GM19438 (cell line): ENCODE measurements at regions not wholly inside any gene's neighbourhood (a gene's known extent, or its start where the extent isn't known, plus 50 kb on each side); places are given as distances from the start of the nearest gene placed in this dataset.

Experiments
- ATAC-seq: cut with Tn5 transposase; IDR thresholded peaks from one replicate; pipeline ENCODE4 v1.9.1; 2021; ENCODE audit warnings: low read depth; ENCODE audit not compliant: unreplicated experiment

DNA sequence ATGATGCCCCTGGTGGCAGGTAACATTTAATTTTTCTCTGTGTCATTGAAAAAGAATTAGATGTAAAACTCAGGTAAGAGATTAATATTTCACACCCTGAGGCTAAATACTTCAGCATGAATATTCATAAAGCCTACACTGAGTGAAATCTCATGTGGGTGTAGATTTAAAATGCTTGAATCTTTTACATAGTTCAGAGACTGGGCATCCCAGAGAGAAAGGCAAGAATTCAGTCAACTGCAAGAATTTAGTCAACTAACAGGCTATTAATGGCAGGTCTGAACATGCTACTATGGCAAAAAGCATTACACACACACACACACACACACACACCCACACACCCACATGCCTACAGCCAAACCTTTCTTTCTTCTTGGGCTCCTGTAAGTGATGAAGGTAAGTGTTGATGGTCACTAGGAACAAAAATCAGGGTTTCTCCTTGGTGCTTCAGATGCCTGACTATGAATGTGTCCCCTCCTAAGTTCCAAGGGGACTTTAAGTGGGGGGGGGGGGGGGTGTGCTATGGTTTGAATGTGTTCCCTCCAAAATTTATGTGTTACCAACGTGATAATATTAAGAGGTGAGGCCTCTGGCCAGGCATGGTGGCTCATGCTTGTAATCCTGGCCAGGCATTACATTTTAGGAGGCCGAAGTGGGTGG lies 63.7 kb upstream of the PSMD7 start:
- no peak for ATAC-seq

DNA sequence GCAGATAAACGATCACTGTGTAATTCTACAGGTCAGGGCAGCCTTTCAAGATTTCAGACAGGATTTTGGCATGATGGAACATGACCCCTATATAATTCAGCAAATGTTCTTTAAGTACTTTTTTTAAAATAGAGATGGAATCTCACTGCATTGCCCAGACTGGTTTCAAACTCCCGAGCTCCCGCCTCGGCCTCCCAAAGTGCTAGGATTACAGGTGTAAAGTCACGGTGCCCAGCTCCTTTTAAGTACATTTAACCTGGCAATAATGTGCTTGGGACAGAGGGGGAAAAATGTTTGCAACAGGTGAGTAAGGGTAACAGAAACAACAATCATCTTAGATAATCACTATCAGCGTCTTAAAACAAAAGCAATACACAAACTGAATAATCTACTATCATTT lies 66.5 kb upstream of the PSMD7 start:
- no peak for ATAC-seq

DNA sequence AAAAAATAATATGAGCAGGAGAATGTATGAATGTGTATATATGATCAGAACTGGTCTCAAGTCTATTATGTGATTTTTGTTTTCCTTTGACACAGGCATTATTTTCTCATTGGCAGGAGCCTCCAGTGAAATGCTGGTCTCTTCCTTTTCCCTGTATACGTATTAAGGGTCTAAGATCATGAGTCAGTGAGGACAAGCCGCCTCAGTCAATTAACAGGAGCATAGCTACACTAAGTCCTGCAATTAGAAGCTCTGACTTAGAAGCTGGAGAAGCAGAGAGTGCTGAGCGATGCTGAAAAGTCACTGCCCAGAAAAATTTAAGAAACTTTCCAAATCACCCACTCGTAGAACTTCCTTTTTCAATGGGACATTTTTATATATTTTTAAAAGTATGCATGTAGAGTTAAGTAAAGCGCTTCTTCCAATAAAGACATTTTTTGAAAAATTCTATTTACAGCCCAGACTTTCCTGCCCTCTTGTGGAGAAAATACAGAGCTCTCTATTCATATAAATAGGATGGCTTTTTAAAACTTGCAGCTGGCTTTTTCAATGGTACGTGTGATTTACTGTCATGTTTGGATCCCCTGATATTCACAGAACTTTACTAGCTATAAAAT lies 70.2 kb upstream of the PSMD7 start:
- ATAC-seq: no peak

DNA sequence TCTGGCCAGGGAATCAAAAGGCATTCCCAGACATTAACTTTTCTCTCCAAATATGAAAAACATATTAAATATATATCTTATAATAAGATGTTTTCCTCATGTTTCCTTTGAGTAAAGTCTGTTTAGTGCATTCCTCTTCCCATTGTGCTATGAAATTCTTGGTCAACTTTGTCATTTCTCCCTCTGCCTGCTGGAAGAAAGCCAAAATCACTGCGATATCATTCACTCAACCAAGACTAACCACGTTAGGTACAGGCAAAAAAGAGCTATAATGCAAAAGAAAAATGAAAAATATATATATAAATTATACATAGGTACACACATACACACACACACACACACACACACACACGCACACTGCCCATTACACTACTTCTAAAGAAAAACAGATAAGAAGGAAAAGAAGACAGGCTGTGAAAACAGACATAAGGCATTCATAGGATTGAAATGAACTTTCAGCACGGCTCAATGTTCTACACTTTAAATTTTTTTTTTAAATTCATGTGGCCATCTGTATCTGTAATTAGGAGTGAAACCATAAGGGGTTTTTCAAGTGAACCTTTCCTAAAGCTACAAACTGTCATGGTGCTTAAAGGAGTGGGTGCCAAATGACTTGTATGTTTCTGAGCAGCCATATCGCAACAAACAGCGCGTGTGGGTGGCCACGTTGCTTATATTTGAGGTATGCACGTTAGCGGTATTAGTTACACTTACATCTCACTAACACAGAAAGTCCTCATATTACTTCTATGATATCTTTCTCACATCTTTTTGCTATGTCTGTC lies 71.6 kb upstream of the PSMD7 start:
- no peak for ATAC-seq

DNA sequence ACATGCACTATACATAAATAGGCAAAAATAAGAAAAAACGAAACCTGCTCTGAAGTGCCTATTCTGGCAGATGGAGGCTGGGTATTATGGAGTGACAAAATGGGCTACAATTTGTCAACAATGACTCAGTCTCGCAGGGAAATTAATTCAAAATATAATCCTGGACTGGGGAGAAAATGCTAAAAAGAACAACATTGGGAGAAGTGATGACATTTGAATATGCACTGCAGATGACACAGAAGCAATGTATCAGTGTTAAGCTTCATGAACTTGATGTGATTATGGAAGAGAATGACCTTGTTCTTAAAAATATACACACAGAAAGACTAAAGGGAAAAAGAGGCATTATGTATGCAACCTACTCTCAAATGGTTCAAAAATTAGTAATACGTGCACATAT lies 74.8 kb upstream of the PSMD7 start:
- ATAC-seq: no peak

DNA sequence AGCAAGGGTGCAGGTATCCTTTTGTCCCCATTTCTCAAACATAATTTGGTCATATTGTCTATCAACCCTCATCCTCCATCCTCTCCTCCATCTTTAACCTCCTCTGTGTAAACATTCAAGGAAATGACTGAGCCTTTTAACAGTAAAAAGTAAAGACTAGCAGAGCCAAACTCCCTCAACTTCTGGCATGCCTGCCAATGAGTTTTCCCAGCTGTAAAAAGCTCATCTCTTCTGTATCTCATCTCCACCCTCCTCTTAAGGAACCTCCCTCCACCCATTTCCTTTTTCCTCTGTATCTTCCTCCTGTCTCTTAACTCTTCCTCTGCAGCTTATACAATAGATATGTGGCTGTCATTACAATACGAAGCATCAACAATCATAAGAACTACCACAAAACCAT lies 76.9 kb upstream of the PSMD7 start:
- no peak for ATAC-seq

DNA sequence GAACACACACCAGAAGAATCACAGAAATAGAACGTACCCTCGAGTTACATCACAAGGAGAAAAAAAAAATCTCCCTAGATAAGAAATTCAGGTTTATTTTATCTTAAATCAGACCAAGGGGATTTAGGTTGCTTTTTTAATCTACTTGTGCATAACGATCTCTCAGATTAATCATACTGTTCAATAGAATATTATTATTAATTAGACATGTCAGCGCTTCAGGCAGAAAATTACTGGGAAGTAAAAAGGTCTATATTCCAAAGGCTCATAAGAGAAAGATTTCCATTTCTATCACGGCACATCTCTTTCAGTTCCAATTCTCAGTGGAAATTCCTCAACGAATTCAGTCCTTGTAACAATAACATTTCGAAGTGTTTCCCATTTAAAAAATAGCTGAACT lies 77.7 kb upstream of the PSMD7 start:
- ATAC-seq: no peak

DNA sequence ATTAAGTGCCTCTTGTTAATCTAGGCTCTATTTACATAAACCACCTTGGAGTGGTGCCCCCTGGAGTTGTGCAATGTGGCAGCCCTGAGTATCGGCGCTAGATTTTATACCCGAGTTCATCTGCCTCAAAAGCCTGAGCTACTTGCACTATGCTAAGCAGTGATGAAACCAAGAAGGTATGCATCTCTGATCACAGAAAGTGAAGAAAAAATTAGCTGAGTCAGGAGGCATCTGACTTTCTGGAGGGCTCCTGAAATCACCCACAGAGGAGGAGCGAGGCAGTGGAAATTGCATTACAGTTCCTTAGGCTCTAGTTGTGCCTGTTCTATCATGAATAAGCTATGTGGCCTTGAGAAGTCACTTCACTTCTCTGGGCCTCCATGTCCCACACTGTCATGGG lies 80.3 kb upstream of the PSMD7 start:
- ATAC-seq: no peak

DNA sequence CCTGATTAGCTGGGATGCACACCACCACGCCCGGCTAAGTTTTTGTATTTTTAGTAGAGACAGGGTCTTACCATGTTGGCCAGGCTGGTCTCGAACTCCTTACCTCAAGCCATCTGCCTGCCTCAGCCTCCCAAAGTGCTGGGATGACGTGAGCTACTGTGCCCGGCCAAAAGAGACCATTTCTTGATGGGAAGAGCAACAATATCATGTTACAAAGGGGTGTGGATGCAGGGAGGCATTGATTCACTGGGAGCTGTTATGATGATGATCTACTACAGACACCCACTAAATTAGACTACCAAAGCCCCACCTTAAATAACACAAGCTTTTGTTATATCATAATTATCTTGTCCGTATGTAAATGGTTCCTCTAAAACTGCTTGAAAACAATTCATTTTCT lies 81.4 kb upstream of the PSMD7 start:
- no peak for ATAC-seq

DNA sequence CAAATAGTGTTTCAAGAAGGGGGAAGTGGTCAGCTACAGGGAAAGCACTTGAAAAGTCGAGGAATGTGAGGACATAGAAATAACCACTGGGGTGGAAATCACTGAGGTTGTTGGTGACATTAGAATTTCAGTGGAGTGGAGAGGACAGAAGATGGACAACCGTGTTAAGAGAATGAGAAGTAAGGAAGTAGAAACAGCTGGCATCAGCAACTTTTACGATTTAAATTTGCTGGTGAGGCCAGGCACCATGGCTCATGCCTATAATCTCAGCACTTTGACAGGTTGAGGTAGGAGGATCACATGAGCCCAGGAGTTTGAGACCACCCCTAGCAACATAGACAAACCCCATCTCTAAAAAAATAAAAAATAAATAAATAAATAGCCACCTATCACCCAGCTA lies 83.2 kb upstream of the PSMD7 start:
- no peak for ATAC-seq

DNA sequence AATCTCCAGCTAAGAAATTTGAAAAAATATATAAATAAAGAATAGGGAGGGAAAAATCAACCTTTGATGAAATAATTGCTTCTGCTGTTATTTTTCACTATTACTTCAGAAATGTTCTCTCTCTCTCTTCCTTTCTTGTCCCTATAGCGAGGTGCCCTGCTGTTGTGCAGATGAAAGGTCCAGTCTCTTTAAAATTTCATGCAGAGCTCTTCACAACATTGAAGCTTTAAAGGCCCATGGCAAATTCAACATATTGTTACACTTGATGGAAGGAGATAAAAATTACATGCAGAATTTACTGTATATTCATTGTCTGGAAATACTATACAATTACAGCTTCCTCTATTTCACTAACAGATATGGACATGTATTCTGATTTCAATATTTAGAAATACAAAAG lies 86.4 kb upstream of the PSMD7 start:
- ATAC-seq: no peak

DNA sequence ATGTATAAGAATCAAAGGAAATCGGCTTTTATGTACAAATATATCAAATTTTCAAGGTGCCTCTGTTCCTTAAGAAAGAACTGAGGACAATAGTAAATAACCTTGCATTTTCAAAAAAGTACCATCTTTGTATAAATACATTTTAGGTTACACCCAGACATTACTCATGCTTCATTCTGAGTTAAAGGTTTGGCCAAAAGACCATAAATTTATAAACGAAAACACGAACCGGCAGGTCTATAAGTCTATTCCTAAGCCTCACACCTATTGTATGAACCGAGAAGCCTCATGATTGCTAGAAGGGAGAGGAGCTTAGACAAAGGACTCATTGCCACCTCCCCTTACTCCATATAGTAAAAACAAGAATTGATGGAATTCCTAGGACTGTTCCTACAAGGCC lies 94.6 kb upstream of the PSMD7 start:
- ATAC-seq: no peak

DNA sequence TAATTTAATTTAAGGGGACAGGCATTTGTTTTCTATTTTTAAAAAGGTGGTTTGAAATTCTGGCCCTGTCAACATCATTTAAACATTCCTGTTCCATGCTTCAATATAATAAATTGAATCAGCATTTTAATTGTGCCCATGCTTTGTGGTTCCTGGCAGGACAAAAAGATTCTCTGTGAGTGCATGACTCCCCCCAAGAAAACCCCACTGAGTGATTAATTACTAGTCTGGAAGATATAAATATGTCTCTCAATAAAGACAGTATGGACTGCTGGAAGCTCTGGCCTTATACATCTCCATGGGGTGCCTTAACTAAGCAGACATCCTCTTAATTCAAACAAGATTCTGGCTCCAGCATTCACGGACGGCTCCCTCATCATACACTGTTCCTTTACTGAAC lies 95.0 kb upstream of the PSMD7 start:
- no peak for ATAC-seq

DNA sequence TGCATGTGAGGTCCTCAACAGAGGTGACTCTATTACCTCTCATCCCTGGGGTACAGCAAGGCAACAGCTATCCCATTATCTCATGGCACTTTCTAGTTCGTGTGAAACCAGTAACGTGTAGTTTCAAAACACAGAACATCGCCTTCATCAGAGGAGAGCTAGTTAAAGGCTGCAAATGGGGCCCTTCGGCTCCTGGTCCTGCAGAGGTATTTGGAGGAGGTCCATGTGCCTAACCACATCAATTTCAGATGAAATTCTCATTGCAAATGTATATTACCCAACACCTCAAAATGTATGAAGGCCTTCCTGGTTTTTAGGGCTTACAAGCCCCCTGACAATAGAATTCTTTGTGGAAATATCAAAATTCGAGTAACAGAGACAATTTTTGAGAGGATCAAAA lies 95.7 kb upstream of the PSMD7 start:
- ATAC-seq: no peak

DNA sequence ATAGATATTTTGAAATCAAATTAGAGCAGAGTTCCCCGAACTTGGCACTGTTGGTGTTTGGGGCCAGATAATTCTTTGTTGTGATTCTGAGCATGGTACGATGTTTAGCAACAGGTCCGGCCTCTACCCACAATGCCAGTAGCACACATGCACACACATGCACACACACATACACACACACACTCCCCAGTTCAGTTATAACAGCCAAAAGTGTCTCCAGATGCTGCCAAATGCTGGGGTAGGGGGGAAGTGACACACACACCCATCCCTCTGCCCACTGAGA lies 96.8 kb upstream of the PSMD7 start:
- no peak for ATAC-seq

DNA sequence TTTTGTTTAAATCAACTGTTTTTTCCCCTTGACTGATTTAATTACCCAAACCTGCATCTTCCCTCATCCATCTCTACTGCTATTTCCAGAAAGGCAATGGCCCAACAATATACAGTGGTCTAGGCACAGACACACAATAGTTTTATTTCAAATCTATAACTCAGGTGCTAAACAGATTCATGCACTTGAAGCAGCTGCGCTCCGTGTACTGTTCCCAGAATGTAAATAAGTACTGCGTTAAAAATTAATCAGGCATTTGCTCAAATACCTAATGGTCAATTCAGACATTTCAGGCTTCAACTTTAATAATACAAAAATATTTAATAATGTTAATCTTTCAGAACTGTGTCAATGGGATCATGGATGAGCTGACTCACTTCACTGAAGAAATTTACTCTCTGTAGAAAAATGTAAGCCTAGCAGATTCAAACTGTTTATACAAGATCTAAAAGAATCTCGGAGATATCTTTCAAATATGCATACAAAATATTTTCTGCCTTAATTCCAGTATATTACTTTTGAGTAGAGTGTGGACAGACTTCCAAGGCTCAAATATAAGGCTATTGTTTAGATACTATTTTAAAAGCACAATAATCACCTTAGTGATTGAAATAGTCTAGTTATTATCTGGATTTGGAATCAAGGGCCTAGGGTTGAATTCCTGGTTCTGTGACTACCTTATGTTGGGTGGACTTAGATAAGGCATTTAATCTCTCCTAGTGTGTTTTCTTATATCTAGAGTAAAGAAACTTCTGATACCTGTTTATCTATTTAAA lies 97.4 kb upstream of the PSMD7 start:
- ATAC-seq: no peak

DNA sequence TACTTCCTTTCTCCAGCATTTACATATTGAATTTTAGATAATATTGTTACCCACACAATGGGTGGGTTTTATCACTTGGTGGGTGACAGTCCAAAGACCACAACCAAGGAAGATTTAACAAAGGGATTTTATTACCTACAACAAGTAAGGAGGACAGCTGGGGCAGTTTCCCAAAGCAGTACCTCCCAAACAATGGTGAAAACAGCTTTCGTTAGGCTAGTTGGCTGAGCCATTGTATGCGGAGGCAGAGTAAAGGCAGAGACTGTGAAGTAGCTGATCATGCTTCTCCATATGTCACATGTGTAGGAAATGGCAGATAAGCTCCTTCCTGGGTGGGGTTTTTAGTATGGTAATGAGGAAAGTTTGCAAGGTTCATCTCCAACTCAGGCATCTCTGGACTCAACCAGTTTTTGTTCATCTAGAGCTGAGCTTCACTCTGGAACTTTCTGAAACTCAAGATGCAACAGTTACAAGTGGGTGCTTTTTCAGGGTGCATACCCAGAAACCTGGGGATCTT lies 104.3 kb upstream of the PSMD7 start:
- no peak for ATAC-seq

DNA sequence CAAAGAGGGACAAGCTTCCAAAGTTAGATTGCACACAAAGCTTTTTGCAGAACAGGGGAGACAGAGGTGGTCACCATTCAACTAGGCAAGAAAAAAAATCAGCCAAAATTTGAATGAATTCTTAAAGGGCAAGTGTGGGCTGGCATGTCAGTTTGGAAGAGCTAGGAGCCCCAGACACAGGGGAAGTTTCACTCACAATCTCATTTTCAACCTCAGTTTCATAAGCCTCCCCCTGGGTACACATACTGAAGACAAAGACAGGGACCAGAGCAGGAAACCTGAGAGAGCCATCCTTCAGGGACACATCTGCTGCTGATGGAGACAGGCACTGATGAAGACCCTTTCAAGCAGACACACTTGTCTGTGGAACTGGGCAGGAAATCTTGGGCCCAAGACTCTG lies 106.3 kb upstream of the PSMD7 start:
- no peak for ATAC-seq

DNA sequence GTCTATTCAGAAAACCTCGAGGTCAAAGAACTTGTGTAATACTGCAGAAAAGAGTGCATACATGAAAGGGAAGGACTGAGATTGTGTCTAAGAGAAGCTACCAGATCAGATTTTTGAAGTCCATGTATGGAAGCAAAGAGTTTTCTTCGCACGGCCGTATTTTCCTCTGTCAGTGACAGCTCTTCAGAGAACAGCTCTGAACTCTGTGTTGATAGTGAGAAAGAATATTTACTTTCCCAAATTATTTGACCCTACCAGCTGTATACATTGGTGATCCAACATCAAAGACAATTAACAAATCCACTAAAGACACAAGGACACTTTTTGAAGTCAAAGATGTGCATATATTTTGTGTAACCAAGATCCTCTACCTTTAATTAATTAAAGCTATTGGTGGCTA lies 107.8 kb upstream of the PSMD7 start:
- no peak for ATAC-seq

DNA sequence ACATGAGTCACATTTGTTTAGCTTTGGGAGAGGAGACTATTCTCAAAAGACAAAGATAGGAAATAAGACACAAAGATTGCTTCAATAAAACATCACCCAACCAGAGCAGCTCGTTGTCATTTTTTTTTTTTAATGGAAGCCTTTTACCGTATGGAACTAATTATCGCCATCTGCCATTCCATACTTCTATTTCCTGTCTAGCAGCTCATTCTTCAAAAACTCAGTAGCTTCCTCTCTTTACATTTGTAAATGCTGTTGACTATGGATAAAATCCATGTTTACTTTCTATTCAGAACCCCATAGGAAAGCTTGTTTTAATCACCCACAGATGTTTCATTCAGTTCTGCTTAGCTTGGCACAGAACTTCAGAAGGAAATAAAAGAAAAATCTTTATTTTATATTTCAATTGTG lies 110.0 kb upstream of the PSMD7 start:
- no peak for ATAC-seq

DNA sequence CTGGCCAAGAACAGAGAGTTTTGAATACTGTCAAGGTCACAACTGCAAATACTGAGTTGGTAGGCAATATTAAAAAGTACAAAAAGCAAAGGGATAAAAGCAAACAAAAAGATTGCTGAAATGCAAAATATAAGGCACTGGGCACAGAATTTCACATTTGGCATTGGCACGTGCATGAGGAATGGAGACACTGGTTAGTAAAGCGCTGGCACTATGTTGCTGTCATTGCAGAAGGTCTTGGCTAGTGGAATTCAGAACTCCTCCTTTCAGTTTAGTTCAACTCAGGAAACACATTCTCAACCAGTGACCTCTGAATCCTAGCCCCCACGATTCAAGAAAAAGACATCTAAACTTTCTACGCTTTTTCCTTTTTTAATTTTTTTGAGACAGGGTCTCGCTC lies 111.8 kb upstream of the PSMD7 start:
- ATAC-seq: no peak
